Endodermal cell (in vitro differentiated cells): ENCODE measurements at regions not wholly inside any gene's neighbourhood (a gene's known extent, or its start where the extent isn't known, plus 50 kb on each side); places are given as distances from the start of the nearest gene placed in this dataset.

ENCODE experiments used
- DNase-seq: peaks from one replicate; pipeline ENCODE4 v3.0.0-alpha.2; 2017
- H3K27ac ChIP-seq: 2 replicates; pipeline ENCODE4 v1.5.1; 2013; ENCODE audit warnings: mild to moderate bottlenecking, low read depth, low read length, moderate library complexity
- H3K27me3 ChIP-seq: 2 replicates; pipeline ENCODE4 v1.6.1; 2013; ENCODE audit warnings: mild to moderate bottlenecking, low read length, moderate library complexity; ENCODE audit not compliant: insufficient read depth, control insufficient read depth, poor library complexity, severe bottlenecking
- H3K36me3 ChIP-seq: 2 replicates; pipeline ENCODE4 v1.7.0; 2013; ENCODE audit warnings: mild to moderate bottlenecking, low read length, moderate library complexity; ENCODE audit not compliant: control insufficient read depth, insufficient read depth
- H3K4me1 ChIP-seq: one replicate; pipeline ENCODE4 v1.7.0; 2013; ENCODE audit warnings: low read length; ENCODE audit not compliant: control insufficient read depth, insufficient read depth
- H3K4me3 ChIP-seq: 2 replicates; pipeline ENCODE4 v1.5.1; 2013; ENCODE audit warnings: mild to moderate bottlenecking, low read length, moderate library complexity
- H3K9ac ChIP-seq: 2 replicates; pipeline ENCODE4 v1.6.1; 2013; ENCODE audit warnings: mild to moderate bottlenecking, low read length, moderate library complexity; ENCODE audit not compliant: poor library complexity, severe bottlenecking; ENCODE audit errors: extremely low read depth
- H3K9me3 ChIP-seq: 2 replicates; pipeline ENCODE4 v1.6.1; 2013; ENCODE audit warnings: mild to moderate bottlenecking, low read length, moderate library complexity; ENCODE audit not compliant: control insufficient read depth
- H3K27ac Mint-ChIP-seq: 2 replicates; pipeline ENCODE4 v1.8.0; 2020; ENCODE audit warnings: mixed read lengths
- H3K27me3 Mint-ChIP-seq: 2 replicates; pipeline ENCODE4 v1.8.0; 2021; ENCODE audit warnings: mild to moderate bottlenecking, mixed read lengths; ENCODE audit not compliant: insufficient read depth
- H3K36me3 Mint-ChIP-seq: 2 replicates; pipeline ENCODE4 v1.8.0; 2020; ENCODE audit warnings: low read depth, mixed read lengths
- H3K4me1 Mint-ChIP-seq: 2 replicates; pipeline ENCODE4 v1.8.0; 2020; ENCODE audit warnings: mixed read lengths
- H3K4me3 Mint-ChIP-seq: 2 replicates; pipeline ENCODE4 v1.8.0; 2020; ENCODE audit warnings: mild to moderate bottlenecking, moderate library complexity, mixed read lengths
- H3K9me3 Mint-ChIP-seq: 2 replicates; pipeline ENCODE4 v1.8.0; 2020; ENCODE audit warnings: mild to moderate bottlenecking, mixed read lengths
- WGBS, 2 experiments: methylation state at CpG; one replicate each; pipeline versions ENCODE4 v1.1.5 to v1.1.7; 2013; ENCODE audit warnings: missing lambda C conversion rate in 2 of 2, mixed read lengths in 1 of 2; ENCODE audit not compliant: insufficient coverage in 1 of 2, insufficient read length in 1 of 2; 5-methylcytosine and 5-hydroxymethylcytosine counted together
- TF ChIP-seq, protein P1 (sequence below): fragments of 200-600 bp; sonication (generic); conservative IDR thresholded peaks from 2 replicates; pipeline ENCODE4 v1.5.0; 2021; ENCODE audit warnings: antibody characterized with exemption, mild to moderate bottlenecking

DNA sequence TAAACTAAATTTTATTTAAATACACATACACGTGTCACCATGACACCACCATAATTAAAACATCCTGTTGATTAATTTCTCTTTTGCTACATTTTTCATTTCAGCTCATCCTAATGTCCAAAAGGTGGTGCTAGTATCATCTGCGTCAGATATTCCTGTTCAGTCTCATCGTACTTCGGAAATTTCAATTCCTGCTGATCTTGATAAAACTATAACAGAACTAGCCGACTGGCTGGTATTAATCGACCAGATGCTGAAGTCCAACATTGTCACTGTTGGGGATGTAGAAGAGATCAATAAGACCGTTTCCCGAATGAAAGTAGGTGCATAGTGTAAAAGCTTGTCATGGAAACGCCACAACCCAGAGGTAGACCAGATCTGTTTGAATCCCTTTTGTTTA lies 263.4 kb downstream of the UTRN start:
- H3K27ac Mint-ChIP-seq: no peak overlapping the region
- Histone ChIP-seq H3K4me1 (no peaks in the 10 kb centered on the region), H3K36me3 (peaks cover 69% of the 10 kb centered on the region), H3K4me3 (no peak overlapping the region), H3K9me3 (no peaks in the 10 kb centered on the region), H3K27me3 (no peaks in the 10 kb centered on the region), H3K9ac (no peak overlapping the region), H3K27ac (no peak overlapping the region)
- no peaks in the 10 kb centered on the region for H3K27me3 Mint-ChIP-seq
- no peak overlapping the region for H3K4me3 Mint-ChIP-seq
- H3K4me1 Mint-ChIP-seq: peaks cover 1% of the 10 kb centered on the region
- TF ChIP-seq, protein P1, sequence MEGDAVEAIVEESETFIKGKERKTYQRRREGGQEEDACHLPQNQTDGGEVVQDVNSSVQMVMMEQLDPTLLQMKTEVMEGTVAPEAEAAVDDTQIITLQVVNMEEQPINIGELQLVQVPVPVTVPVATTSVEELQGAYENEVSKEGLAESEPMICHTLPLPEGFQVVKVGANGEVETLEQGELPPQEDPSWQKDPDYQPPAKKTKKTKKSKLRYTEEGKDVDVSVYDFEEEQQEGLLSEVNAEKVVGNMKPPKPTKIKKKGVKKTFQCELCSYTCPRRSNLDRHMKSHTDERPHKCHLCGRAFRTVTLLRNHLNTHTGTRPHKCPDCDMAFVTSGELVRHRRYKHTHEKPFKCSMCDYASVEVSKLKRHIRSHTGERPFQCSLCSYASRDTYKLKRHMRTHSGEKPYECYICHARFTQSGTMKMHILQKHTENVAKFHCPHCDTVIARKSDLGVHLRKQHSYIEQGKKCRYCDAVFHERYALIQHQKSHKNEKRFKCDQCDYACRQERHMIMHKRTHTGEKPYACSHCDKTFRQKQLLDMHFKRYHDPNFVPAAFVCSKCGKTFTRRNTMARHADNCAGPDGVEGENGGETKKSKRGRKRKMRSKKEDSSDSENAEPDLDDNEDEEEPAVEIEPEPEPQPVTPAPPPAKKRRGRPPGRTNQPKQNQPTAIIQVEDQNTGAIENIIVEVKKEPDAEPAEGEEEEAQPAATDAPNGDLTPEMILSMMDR: no peak
- peaks cover 45% of the 10 kb centered on the region for H3K36me3 Mint-ChIP-seq
- WGBS, 2 experiments: 88 to 91% methylated on average over 9 of the region's 9 CpGs
- no peaks in the 10 kb centered on the region for H3K9me3 Mint-ChIP-seq
- no peak for DNase-seq

DNA sequence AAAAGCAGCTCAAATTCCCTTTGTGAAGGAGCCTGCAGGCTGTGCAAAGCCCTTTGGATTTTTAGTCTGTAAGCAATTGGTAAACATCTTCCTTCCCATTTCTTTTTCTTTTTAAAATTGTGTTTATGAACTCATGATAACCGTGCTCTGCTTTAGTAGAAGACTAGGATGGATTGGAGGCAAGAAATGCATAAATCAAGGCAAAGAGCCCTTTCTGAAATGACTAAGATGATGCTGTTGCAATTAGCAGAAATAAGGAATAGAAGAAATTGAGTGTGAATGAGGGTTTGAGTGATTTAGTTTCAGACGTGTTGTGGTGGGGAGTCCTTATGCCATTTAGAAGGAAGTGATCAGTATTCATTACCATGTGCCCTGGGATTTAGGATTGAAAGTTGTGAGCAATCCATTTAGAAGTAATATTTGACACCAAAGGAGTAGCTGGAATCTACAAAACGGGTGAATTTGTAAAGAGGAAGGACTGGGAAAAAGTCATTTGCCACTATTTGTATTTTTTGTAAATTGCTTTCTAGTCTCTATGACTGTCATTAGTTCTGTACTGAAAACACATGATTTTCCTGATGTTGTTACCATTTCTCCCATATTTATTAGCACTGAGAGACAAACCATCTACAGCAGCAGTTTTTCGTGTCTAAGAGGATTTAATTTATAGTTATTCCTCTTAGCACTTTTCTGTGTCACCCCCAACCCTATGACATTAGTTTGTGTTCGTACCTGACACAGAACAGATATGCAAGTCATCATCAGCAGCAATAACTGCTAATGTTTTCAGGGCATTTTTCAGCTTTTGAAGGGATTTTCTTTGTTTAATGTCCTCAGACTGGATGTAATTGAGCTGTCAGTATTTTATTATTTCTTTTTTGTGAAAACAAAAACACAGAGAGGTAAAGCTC lies 265.0 kb downstream of the UTRN start:
- no peak overlapping the region for H3K27ac Mint-ChIP-seq
- no peak for DNase-seq

DNA sequence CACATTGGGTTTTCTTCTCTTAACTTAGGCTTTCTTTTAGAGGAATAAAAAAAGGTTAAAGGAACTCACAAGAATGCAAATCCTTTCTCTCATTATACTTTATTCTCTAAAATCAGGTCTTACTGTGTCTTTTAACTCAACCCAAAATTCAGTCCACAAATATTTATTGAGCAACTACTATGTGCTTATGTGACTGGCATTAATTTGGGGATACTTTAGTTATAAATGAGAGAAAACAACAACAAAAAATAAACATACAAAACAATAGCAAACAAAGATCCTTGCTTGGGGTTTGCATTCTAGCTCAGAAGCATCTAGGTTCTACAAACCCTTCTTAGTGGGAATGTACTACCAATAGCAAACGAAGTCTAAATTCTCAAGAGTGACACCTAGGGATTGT lies 266.2 kb downstream of the UTRN start:
- Mint-ChIP-seq H3K27ac (no peak overlapping the region), H3K4me3 (no peak overlapping the region), H3K36me3 (peaks cover 43% of the 10 kb centered on the region), H3K9me3 (no peaks in the 10 kb centered on the region), H3K4me1 (no peaks in the 10 kb centered on the region), H3K27me3 (no peaks in the 10 kb centered on the region)
- Histone ChIP-seq H3K36me3 (peaks cover 58% of the 10 kb centered on the region), H3K27me3 (no peaks in the 10 kb centered on the region), H3K4me3 (no peak overlapping the region), H3K4me1 (no peaks in the 10 kb centered on the region), H3K9ac (no peak overlapping the region), H3K27ac (no peak overlapping the region), H3K9me3 (no peaks in the 10 kb centered on the region)
- TF ChIP-seq, protein P1: no peak
- no peak for DNase-seq
- WGBS, 2 experiments: 88 to 94% methylated on average over 1 of the region's 1 CpG

More for the DNA sequence above, 265.0 kb downstream of the UTRN start:
- H3K4me1 Mint-ChIP-seq: no peaks in the 10 kb centered on the region
- 89 to 90% methylated on average over 4 to 5 of the region's 5 CpGs for WGBS, 2 experiments
- H3K27me3 Mint-ChIP-seq: no peaks in the 10 kb centered on the region
- Histone ChIP-seq H3K27ac (no peak overlapping the region), H3K9ac (no peak overlapping the region), H3K4me3 (no peak overlapping the region), H3K36me3 (peaks cover 61% of the 10 kb centered on the region), H3K9me3 (no peaks in the 10 kb centered on the region), H3K27me3 (no peaks in the 10 kb centered on the region), H3K4me1 (no peaks in the 10 kb centered on the region)
- H3K36me3 Mint-ChIP-seq: peaks cover 42% of the 10 kb centered on the region
- TF ChIP-seq, protein P1: no peak
- no peak overlapping the region for H3K4me3 Mint-ChIP-seq
- H3K9me3 Mint-ChIP-seq: no peaks in the 10 kb centered on the region
